Umbilical cord (tissue), 1 donor: ENCODE measurements at regions not wholly inside any gene's neighbourhood (a gene's known extent, or its start where the extent isn't known, plus 50 kb on each side); places are given as distances from the start of the nearest gene placed in this dataset.
"Not testable (repeated sequence)": the region's sequence is repeated elsewhere in the genome, so short reads cannot be mapped to it uniquely, and the experiment has no call there.

ENCODE experiments used
- DNase-seq: peaks from one replicate; pipeline ENCODE4 v3.0.0-alpha.2; 2015; ENCODE audit warnings: low spot score

GRCh38 chr10:47626975-47627374 is 103.5 kb upstream of the AGAP9 start:
- not testable (repeated sequence) for DNase-seq

- DNase-seq: not testable (repeated sequence)
These were observed 99.3 kb upstream of the AGAP9 start for GRCh38 chr10:47622719-47623118.

DNA sequence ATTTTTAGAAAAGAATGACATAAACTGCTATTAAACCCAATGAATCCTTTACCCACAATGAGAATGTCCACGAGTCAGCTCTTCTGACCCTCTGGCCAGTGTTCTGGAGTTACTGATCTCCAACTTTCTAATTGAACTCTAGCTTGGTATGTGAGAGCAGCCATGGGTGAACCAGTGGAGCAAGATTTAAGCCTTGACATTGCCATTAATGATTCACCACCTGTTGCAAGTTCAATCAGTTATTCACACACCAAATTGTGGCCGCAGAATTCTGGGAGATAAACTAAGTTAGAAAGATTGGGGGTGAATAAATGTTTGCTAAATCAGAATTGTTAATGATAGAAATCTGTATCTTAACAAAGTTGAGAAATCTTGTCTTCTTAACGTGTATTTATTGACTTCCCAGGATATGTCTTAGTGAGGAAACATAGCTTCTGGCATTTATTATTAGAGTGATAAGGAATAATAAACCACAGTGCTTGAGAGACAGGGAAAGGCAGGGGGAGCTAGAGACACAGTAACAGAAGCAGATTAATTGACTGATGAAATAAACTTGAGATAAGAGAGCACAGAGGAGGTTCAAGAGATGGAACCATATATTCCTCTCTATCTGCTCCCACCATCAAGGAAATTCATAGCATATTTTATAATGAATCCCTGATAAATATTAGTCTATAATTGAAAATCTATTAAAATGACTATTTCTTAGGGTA is 96.0 kb upstream of the AGAP9 start:
- peak; percentile 1 for DNase-seq

DNA sequence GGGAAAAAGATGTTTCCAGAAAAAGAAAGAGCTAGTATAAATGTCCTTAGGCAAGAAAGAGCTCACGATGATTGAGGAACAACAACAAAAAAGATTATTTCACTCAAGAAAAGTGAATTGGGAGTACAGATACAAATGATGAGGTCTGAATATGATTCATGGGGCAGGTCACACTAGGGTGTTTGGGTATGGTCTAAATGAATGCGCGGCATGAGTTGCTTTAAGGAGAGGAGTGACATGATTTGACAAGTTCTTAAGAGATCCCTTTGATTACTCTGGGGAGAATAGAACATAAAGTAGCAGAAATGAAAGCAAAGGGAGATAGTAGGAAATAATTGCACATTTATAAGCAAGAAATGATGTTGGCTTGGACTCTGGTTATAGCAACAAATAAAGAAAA is 85.9 kb upstream of the AGAP9 start:
- DNase-seq: not testable (repeated sequence)

DNA sequence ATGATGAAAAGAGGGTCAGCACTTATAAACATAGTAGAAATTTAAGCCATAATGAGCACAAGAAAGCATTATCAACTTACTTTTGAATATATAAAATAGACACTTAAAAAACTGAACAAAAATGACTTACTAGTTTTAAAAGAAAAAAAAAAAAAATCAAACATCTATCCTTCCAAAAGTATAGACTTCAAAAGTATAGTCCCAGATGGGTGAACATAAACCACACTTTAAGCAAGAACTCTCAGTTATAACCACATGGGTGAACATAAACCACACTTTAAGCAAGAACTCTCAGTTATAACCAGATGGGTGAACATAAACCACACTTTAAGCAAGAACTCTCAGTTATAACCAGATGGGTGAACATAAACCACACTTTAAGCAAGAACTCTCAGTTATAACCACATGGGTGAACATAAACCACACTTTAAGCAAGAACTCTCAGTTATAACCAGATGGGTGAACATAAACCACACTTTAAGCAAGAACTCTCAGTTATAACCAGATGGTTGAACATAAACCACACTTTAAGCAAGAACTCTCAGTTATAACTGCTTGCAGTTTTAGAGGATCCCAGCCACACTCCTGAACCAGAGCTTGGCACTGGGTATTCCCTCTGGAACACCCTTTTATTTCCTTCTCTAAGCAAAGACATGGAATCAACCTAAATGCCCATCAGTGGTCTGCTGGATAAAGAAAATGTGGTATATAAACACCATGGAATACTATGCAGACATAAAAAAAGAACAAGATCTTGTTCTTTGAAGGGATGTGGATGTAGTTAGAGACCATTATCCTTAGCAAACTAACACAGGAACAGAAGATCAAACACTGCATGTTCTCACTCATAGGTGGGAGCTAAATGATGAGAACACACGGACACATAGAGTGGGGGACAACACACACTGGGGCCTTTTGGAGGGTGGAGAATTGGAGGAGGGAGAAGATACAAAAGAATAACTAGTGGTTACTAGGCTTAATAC is 82.6 kb upstream of the AGAP9 start:
- DNase-seq: not testable (repeated sequence)

DNA sequence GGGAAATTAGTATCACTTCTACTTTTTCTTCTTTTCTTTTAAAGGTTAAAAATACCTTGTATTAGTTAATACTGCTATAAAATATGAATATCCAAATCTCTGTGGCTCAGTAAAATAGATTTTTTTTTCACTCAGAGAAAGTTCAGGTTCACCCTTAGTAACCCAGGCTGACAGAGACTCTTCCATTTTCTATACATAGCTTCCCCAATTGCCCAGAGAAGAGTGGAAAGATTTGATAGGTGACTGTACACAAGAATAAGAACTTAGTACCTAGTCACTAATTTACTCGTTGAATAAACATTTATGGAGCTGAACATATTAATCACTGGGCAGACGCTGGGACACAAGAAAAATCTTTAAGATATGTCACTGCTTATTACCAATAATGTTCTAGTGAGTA is 77.2 kb upstream of the AGAP9 start:
- DNase-seq: not testable (repeated sequence)

DNA sequence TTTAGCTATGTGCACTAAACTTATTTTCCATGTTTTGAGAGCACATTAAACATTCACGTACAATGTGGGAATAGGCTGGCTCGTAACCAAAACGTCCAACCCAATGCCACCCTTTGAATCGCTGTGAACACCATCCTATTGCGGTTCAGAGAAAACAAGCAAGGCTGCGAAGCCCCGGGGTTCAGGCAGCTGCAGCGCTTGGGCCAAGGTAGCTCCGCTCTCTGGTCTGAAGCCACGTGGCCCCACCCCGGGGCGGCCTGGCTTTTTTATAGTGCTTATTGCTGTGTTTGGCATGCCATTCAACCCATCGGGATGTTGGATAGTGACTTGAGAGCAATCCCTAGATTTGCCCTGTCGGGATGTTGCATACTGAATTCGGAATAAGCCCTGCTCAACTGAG is 76.7 kb upstream of the AGAP9 start:
- not testable (repeated sequence) for DNase-seq

GRCh38 chr10:47599657-47600056 is 76.2 kb upstream of the AGAP9 start:
- DNase-seq: not testable (repeated sequence)

DNA sequence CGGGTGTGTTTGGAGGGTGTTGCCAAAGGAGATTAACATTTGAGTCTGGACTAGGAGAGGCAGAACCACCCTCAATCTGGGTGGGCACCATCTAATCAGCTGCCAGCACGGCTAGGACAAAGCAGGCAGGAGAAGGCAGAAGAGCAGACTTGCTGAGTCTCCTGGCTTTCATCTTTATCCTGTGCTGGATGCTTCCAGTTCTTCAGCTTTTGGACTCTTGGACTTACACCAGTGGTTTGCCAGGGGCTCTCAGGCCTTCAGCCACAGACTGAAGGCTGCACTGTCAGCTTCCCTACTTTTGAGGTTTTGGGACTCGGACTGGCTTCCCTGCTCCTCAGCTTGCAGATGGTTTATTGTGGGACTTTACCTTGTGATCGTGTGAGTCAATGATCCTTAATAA is 70.4 kb upstream of the AGAP9 start:
- DNase-seq: not testable (repeated sequence)

- DNase-seq: not testable (repeated sequence)
These were observed 69.7 kb upstream of the AGAP9 start for GRCh38 chr10:47593129-47593528.

DNA sequence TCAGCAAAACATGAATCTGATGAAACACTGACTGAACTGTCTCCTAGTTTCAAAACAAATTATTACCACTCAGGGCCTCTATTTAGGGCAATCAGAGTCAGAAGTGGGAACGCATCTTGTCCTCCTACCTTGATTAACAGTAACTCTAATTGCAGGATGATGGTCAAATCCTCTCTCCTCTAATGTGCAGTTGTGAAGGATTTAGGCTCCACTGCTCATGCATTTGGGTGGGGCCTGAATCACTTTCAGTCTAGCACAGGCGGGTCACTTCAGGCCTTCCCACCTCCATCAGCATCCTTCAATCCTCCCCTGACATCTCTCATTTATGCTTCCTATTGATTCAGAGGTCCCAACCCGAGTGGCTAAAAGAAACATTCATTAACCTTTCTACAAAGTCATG is 67.5 kb upstream of the AGAP9 start:
- not testable (repeated sequence) for DNase-seq

GRCh38 chr10:47590534-47590933 is 67.1 kb upstream of the AGAP9 start:
- DNase-seq: not testable (repeated sequence)

- not testable (repeated sequence) for DNase-seq
These were observed 58.6 kb upstream of the AGAP9 start for GRCh38 chr10:47582051-47582450.

GRCh38 chr10:47580063-47580462 is 56.6 kb upstream of the AGAP9 start:
- not testable (repeated sequence) for DNase-seq

GRCh38 chr10:47578547-47578946 is 55.1 kb upstream of the AGAP9 start:
- DNase-seq: not testable (repeated sequence)
